HG03103 (cell line): ENCODE measurements at regions not wholly inside any gene's neighbourhood (a gene's known extent, or its start where the extent isn't known, plus 50 kb on each side); places are given as distances from the start of the nearest gene placed in this dataset.
"Not testable (repeated sequence)": the region's sequence is repeated elsewhere in the genome, so short reads cannot be mapped to it uniquely, and the experiment has no call there.

Source experiments
- ATAC-seq: cut with Tn5 transposase; IDR thresholded peaks from one replicate; pipeline ENCODE4 v1.9.1; 2021; ENCODE audit warnings: low read depth; ENCODE audit not compliant: unreplicated experiment

GRCh38 chr10:63986536-63986935 lies 465.3 kb downstream of the REEP3 start:
- no peak for ATAC-seq

- ATAC-seq: no peak
Observed at GRCh38 chr10:63987212-63987611, 466.0 kb downstream of the REEP3 start.

GRCh38 chr10:63994371-63994770 lies 473.2 kb downstream of the REEP3 start:
- ATAC-seq: no peak

GRCh38 chr10:64007157-64007556 lies 486.0 kb downstream of the REEP3 start:
- no peak for ATAC-seq

- ATAC-seq: no peak
Observed at GRCh38 chr10:64010711-64011110, 489.5 kb downstream of the REEP3 start.

- no peak for ATAC-seq
Observed at GRCh38 chr10:64011912-64012714, 490.9 kb downstream of the REEP3 start.

GRCh38 chr10:64014281-64014680 lies 493.1 kb downstream of the REEP3 start:
- no peak for ATAC-seq

- no peak for ATAC-seq
Observed at GRCh38 chr10:64023926-64024470, 502.8 kb downstream of the REEP3 start.

GRCh38 chr10:64033711-64034110 lies 512.5 kb downstream of the REEP3 start:
- ATAC-seq: no peak

GRCh38 chr10:64036321-64036930 lies 515.2 kb downstream of the REEP3 start:
- no peak for ATAC-seq

- no peak for ATAC-seq
Observed at GRCh38 chr10:64037071-64037661, 516.0 kb downstream of the REEP3 start.

GRCh38 chr10:64038107-64038506 lies 516.9 kb downstream of the REEP3 start:
- ATAC-seq: no peak

- no peak for ATAC-seq
Observed at GRCh38 chr10:64039198-64039597, 518.0 kb downstream of the REEP3 start.

- peak; percentile 13 for ATAC-seq
Observed at GRCh38 chr10:64040781-64041180, 519.6 kb downstream of the REEP3 start.

GRCh38 chr10:64041185-64041988 lies 520.2 kb downstream of the REEP3 start:
- ATAC-seq: peak; percentile 92

GRCh38 chr10:64041989-64042490 lies 520.8 kb downstream of the REEP3 start:
- ATAC-seq: no peak

GRCh38 chr10:64044098-64044497 lies 522.9 kb downstream of the REEP3 start:
- no peak for ATAC-seq

GRCh38 chr10:64044957-64045632 lies 523.9 kb downstream of the REEP3 start:
- ATAC-seq: not testable (repeated sequence)

- ATAC-seq: no peak
Observed at GRCh38 chr10:64054392-64054791, 533.2 kb downstream of the REEP3 start.

GRCh38 chr10:64059884-64060283 lies 538.7 kb downstream of the REEP3 start:
- no peak for ATAC-seq
